ENCODE measurements at regions not wholly inside any gene's neighbourhood (a gene's known extent, or its start where the extent isn't known, plus 50 kb on each side); places are given as distances from the start of the nearest gene placed in this dataset.
"Not testable (repeated sequence)": the region's sequence is repeated elsewhere in the genome, so short reads cannot be mapped to it uniquely, and the experiment has no call there.

DNA sequence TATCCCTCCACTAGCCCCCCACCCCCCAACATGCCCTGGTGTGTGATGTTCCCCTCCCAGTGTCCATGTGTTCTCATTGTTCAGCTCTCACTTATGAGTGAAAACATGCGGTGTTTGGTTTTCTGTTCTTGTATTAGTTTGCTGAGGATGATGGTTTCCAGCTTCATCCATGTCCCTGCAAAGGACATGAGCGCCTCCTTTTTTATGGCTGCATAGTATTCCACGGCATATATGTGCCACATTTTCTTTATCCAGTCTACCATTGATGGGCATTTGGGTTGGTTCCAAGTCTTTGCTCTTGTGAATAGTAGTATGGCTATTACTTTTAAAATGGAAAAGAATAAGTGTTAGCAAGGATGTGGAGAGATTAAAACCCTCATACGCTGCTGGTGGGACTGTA lies 50.8 kb upstream of the FAM171A1 start:
- H3K4me3 Mint-ChIP-seq; H3K4me1 Mint-ChIP-seq (ENCODE audit: low read depth); H3K27ac Mint-ChIP-seq; H3K9me3 Mint-ChIP-seq; ATAC-seq (replicated peaks in 1 of 2); DNase-seq; H3K27me3 Mint-ChIP-seq (ENCODE audit: low read depth); H3K36me3 Mint-ChIP-seq (ENCODE audit: insufficient read depth in 2 of 2): not testable (repeated sequence)
